SW480 (cell line): ENCODE measurements at regions not wholly inside any gene's neighbourhood (a gene's known extent, or its start where the extent isn't known, plus 50 kb on each side); places are given as distances from the start of the nearest gene placed in this dataset.
"Not testable (repeated sequence)": the region's sequence is repeated elsewhere in the genome, so short reads cannot be mapped to it uniquely, and the experiment has no call there.

Experiments
- DNase-seq: peaks from one replicate; pipeline ENCODE4 v3.0.0-alpha.2; 2016; ENCODE audit warnings: low spot score

GRCh38 chr13:59305896-59306295, 857.8 kb downstream of the DIAPH3 start:
- DNase-seq, result no peak

GRCh38 chr13:59312776-59313175, 851.0 kb downstream of the DIAPH3 start:
- DNase-seq, result no peak

GRCh38 chr13:59318320-59318930, 845.3 kb downstream of the DIAPH3 start:
- DNase-seq, result peak; percentile 35

- DNase-seq, result no peak
Observed at GRCh38 chr13:59319276-59319675, 844.5 kb downstream of the DIAPH3 start.

GRCh38 chr13:59320021-59320420, 843.7 kb downstream of the DIAPH3 start:
- no peak for DNase-seq

GRCh38 chr13:59324401-59324800, 839.3 kb downstream of the DIAPH3 start:
- DNase-seq, result not testable (repeated sequence)

- no peak for DNase-seq
Observed at GRCh38 chr13:59326717-59327116, 837.0 kb downstream of the DIAPH3 start.

GRCh38 chr13:59330764-59331163, 833.0 kb downstream of the DIAPH3 start:
- DNase-seq, result no peak

- no peak for DNase-seq
Observed at GRCh38 chr13:59332966-59333365, 830.8 kb downstream of the DIAPH3 start.

- DNase-seq, result no peak
Observed at GRCh38 chr13:59337070-59337469, 826.7 kb downstream of the DIAPH3 start.

- no peak for DNase-seq
Observed at GRCh38 chr13:59340151-59340550, 823.6 kb downstream of the DIAPH3 start.

- DNase-seq, result no peak
Observed at GRCh38 chr13:59340581-59340980, 823.1 kb downstream of the DIAPH3 start.

- DNase-seq, result no peak
Observed at GRCh38 chr13:59342400-59342799, 821.3 kb downstream of the DIAPH3 start.

- DNase-seq, result no peak
Observed at GRCh38 chr13:59343132-59343531, 820.6 kb downstream of the DIAPH3 start.

- no peak for DNase-seq
Observed at GRCh38 chr13:59343993-59344822, 819.5 kb downstream of the DIAPH3 start.

GRCh38 chr13:59345311-59345710, 818.4 kb downstream of the DIAPH3 start:
- no peak for DNase-seq

GRCh38 chr13:59346999-59347723, 816.6 kb downstream of the DIAPH3 start:
- no peak for DNase-seq

GRCh38 chr13:59348617-59349016, 815.1 kb downstream of the DIAPH3 start:
- no peak for DNase-seq

GRCh38 chr13:59352600-59352999, 811.1 kb downstream of the DIAPH3 start:
- no peak for DNase-seq

- no peak for DNase-seq
Observed at GRCh38 chr13:59354665-59355369, 808.9 kb downstream of the DIAPH3 start.

GRCh38 chr13:59356607-59357006, 807.1 kb downstream of the DIAPH3 start:
- no peak for DNase-seq

GRCh38 chr13:59358014-59358413, 805.7 kb downstream of the DIAPH3 start:
- no peak for DNase-seq
